H1 (cell line): ENCODE measurements at regions not wholly inside any gene's neighbourhood (a gene's known extent, or its start where the extent isn't known, plus 50 kb on each side); places are given as distances from the start of the nearest gene placed in this dataset.

Experiments
- CTCF ChIA-PET: fragments of 300-600 bp; sonication (Branson Sonifier 250); formaldehyde crosslinking; loops from one replicate; lab custom pipeline; 2021; ENCODE audit not compliant: partially characterized antibody; lab: Charles Lee
- POLR2A ChIA-PET: fragments of 300-600 bp; sonication (Branson Sonifier 250); formaldehyde crosslinking; loops from one replicate; lab custom pipeline; 2021; ENCODE audit warnings: inconsistent platforms; ENCODE audit not compliant: partially characterized antibody; lab: Charles Lee
- DNase-seq, 2 experiments: peaks; one replicate each; pipeline versions ENCODE4 v3.0.0 to v3.0.0-alpha.2; 2010 to 2022; ENCODE audit warnings: low spot score in 2 of 2, low read depth in 1 of 2, mixed read lengths in 1 of 2
- FAIRE-seq: peaks from 2 replicates; lab custom pipeline; 2011; peaks lifted over from hg19 to GRCh38; lab: Jason Lieb, UNC
- H2AFZ ChIP-seq: 2 replicates; pipeline ENCODE4 v1.8.1; 2012; ENCODE audit warnings: low read length, inconsistent platforms
- H2AK5ac ChIP-seq: 2 replicates; pipeline ENCODE4 v1.6.1; 2013; ENCODE audit warnings: low read depth, low read length
- H2BK120ac ChIP-seq: replicated peaks from 2 replicates; pipeline ENCODE3; 2013; ENCODE audit warnings: low read depth, low read length, inconsistent platforms
- H2BK12ac ChIP-seq: 2 replicates; pipeline ENCODE4 v1.6.1; 2013; ENCODE audit warnings: low read depth, low read length
- H2BK15ac ChIP-seq: 2 replicates; pipeline ENCODE4 v1.6.1; 2013; ENCODE audit warnings: low read length
- H2BK20ac ChIP-seq: 2 replicates; pipeline ENCODE4 v1.6.1; 2013; ENCODE audit warnings: low read length
- H2BK5ac ChIP-seq: 2 replicates; pipeline ENCODE4 v1.6.1; 2013; ENCODE audit warnings: low read depth, low read length
- H3K14ac ChIP-seq: 2 replicates; pipeline ENCODE4 v1.6.1; 2013; ENCODE audit warnings: inconsistent platforms; ENCODE audit not compliant: insufficient read length
- H3K18ac ChIP-seq: 2 replicates; pipeline ENCODE4 v1.6.1; 2013; ENCODE audit warnings: low read length; ENCODE audit errors: extremely low read depth
- H3K23ac ChIP-seq: 2 replicates; pipeline ENCODE4 v1.6.1; 2013; ENCODE audit warnings: inconsistent platforms; ENCODE audit not compliant: insufficient read length
- H3K23me2 ChIP-seq: 2 replicates; pipeline ENCODE4 v1.6.1; 2013; ENCODE audit warnings: low read depth, low read length
- H3K27ac ChIP-seq: 2 replicates; pipeline ENCODE4 v1.6.1; 2011; ENCODE audit warnings: low read depth, low read length, inconsistent platforms
- H3K27me3 ChIP-seq, 4 experiments: replicated peaks in 1 of 4; 1 replicate in 1 of 4; 2 replicates in 3 of 4; pipeline versions ENCODE4 v1.6.1 to v1.8.1; 2011 to 2013; ENCODE audit warnings: low read length in 3 of 4, mild to moderate bottlenecking in 3 of 4, inconsistent platforms in 2 of 4, mixed read lengths in 2 of 4, moderate library complexity in 1 of 4; ENCODE audit not compliant: control insufficient read depth in 3 of 4, insufficient read depth in 3 of 4; ENCODE audit errors: extremely low read depth in 1 of 4
- H3K36me3 ChIP-seq, 4 experiments: 2 replicates each; pipeline versions ENCODE4 v1.6.1 to v1.8.1; 2011 to 2013; ENCODE audit warnings: mild to moderate bottlenecking in 4 of 4, low read length in 3 of 4, moderate library complexity in 2 of 4, control low read depth in 1 of 4, inconsistent platforms in 1 of 4; ENCODE audit not compliant: insufficient read depth in 4 of 4, control insufficient read depth in 2 of 4
- H3K4ac ChIP-seq: replicated peaks from 2 replicates; pipeline ENCODE3; 2013; ENCODE audit warnings: low read length, low read depth, mixed read lengths, inconsistent platforms; ENCODE audit not compliant: insufficient read length
- H3K4me1 ChIP-seq, 4 experiments: replicated peaks in 1 of 4; 1 replicate in 1 of 4; 2 replicates in 3 of 4; pipeline versions ENCODE4 v1.6.1 to v1.8.1; 2011 to 2013; ENCODE audit warnings: low read length in 3 of 4, inconsistent platforms in 2 of 4, mixed read lengths in 1 of 4; ENCODE audit not compliant: insufficient read depth in 4 of 4, control insufficient read depth in 3 of 4
- H3K4me2 ChIP-seq, 2 experiments: 2 replicates each; pipeline versions ENCODE4 v1.6.1 to v1.8.1; 2011 to 2013; ENCODE audit warnings: low read depth in 2 of 2, low read length in 2 of 2, control low read depth in 1 of 2, inconsistent platforms in 1 of 2, mild to moderate bottlenecking in 1 of 2; ENCODE audit not compliant: insufficient read depth in 1 of 2
- H3K4me3 ChIP-seq, 4 experiments: fragments of 200-600, 300-600 bp in 1 of 4; sonication (generic), shearing (Covaris generic), sonication (Bioruptor Twin) in 1 of 4; 2 replicates each; pipeline versions ENCODE4 v1.5.1 to v1.8.1; 2011 to 2016; ENCODE audit warnings: low read length in 4 of 4, low read depth in 3 of 4, control low read depth in 2 of 4, inconsistent platforms in 2 of 4, mild to moderate bottlenecking in 2 of 4, mixed read lengths in 1 of 4, moderate library complexity in 1 of 4; ENCODE audit not compliant: insufficient read depth in 2 of 4; ENCODE audit errors: extremely low read depth in 1 of 4
- H3K56ac ChIP-seq: replicated peaks from 2 replicates; pipeline ENCODE3; 2013; ENCODE audit warnings: low read depth, mild to moderate bottlenecking, mixed read lengths, low read length, inconsistent platforms; ENCODE audit not compliant: insufficient read length
- H3K79me1 ChIP-seq: 2 replicates; pipeline ENCODE4 v1.6.1; 2013; ENCODE audit warnings: low read depth, low read length, control low read depth
- H3K79me2 ChIP-seq, 2 experiments: 2 replicates each; pipeline versions ENCODE4 v1.6.1 to v1.8.1; 2012 to 2013; ENCODE audit warnings: low read length in 2 of 2, mild to moderate bottlenecking in 2 of 2, inconsistent platforms in 1 of 2; ENCODE audit not compliant: insufficient read depth in 2 of 2, control insufficient read depth in 1 of 2
- H3K9ac ChIP-seq, 4 experiments: replicated peaks in 1 of 4; 1 replicate in 1 of 4; 2 replicates in 3 of 4; pipeline versions ENCODE4 v1.6.1 to v1.8.1; 2011 to 2013; ENCODE audit warnings: low read depth in 3 of 4, low read length in 3 of 4, control low read depth in 2 of 4, mild to moderate bottlenecking in 2 of 4, moderate library complexity in 2 of 4, inconsistent platforms in 1 of 4; ENCODE audit errors: extremely low read depth in 1 of 4
- H3K9me3 ChIP-seq, 2 experiments: 2 replicates each; pipeline versions ENCODE4 v1.6.1 to v1.8.1; 2012 to 2013; ENCODE audit warnings: mild to moderate bottlenecking in 2 of 2, moderate library complexity in 2 of 2, control low read depth in 1 of 2, inconsistent platforms in 1 of 2, low read depth in 1 of 2, low read length in 1 of 2, mixed read lengths in 1 of 2; ENCODE audit not compliant: insufficient read depth in 2 of 2
- H4K20me1 ChIP-seq, 2 experiments: replicated peaks in 1 of 2; 2 replicates each; pipeline versions ENCODE3 to v1.8.1; 2011 to 2013; ENCODE audit warnings: inconsistent platforms in 2 of 2, low read length in 2 of 2, mild to moderate bottlenecking in 1 of 2; ENCODE audit not compliant: insufficient read depth in 2 of 2, control insufficient read depth in 1 of 2
- H4K5ac ChIP-seq: 2 replicates; pipeline ENCODE4 v1.6.1; 2013; ENCODE audit warnings: low read length, low read depth, mixed read lengths, inconsistent platforms; ENCODE audit not compliant: insufficient read length
- H4K8ac ChIP-seq: 2 replicates; pipeline ENCODE4 v1.8.0; 2013; ENCODE audit warnings: mild to moderate bottlenecking, moderate library complexity, low read length, inconsistent platforms; ENCODE audit not compliant: insufficient read depth; ENCODE audit errors: extremely low read depth
- H4K91ac ChIP-seq: replicated peaks from 2 replicates; pipeline ENCODE3; 2013; ENCODE audit warnings: low read length, mixed read lengths, inconsistent platforms; ENCODE audit not compliant: insufficient read length
- CBX8 ChIP-seq: fragments of 300-800, 300-1000 bp; sonication (generic); IDR thresholded peaks from 2 replicates; pipeline ENCODE4 v1.7.1; 2016; ENCODE audit warnings: low read depth, low read length, borderline replicate concordance
- CEBPB ChIP-seq: IDR thresholded peaks from 2 replicates; pipeline ENCODE4 v1.6.1; 2012; ENCODE audit warnings: low read depth, low read length
- CREB1 ChIP-seq: IDR thresholded peaks from 2 replicates; pipeline ENCODE4 v1.6.1; 2012; ENCODE audit warnings: inconsistent platforms
- FOSL1 ChIP-seq: IDR thresholded peaks from 2 replicates; pipeline ENCODE4 v1.6.1; 2011; ENCODE audit warnings: mild to moderate bottlenecking, low read depth, low read length, moderate library complexity; ENCODE audit not compliant: insufficient read depth
- JUN ChIP-seq: IDR thresholded peaks from 2 replicates; pipeline ENCODE4 v1.6.1; 2011; ENCODE audit warnings: low read depth, mild to moderate bottlenecking, improper control_type of control experiment, low read length
- KDM4A ChIP-seq: IDR thresholded peaks from one replicate; pipeline ENCODE4 v1.7.1; 2012; ENCODE audit warnings: low read depth, mild to moderate bottlenecking, moderate library complexity, low read length, inconsistent platforms; ENCODE audit not compliant: severe bottlenecking
- KDM5A ChIP-seq: fragments of 200-600 bp; IDR thresholded peaks from 2 replicates; pipeline ENCODE4 v1.7.1; 2012; ENCODE audit warnings: mild to moderate bottlenecking, low read length, inconsistent platforms, mixed read lengths
- NANOG ChIP-seq: IDR thresholded peaks from 2 replicates; pipeline ENCODE4 v1.6.1; 2011; ENCODE audit warnings: low read length, low read depth, mild to moderate bottlenecking, inconsistent platforms; ENCODE audit not compliant: insufficient read depth, poor library complexity, severe bottlenecking
- POLR2AphosphoS5 ChIP-seq: IDR thresholded peaks from 2 replicates; pipeline ENCODE4 v1.6.1; 2011; ENCODE audit warnings: low read depth, low read length
- SIRT6 ChIP-seq: IDR thresholded peaks from one replicate; pipeline ENCODE4 v1.7.1; 2012; ENCODE audit warnings: low read length, inconsistent platforms
- SUZ12 ChIP-seq: fragments of 200-600 bp; sonication (generic); IDR thresholded peaks from 2 replicates; pipeline ENCODE4 v1.6.1; 2012; ENCODE audit warnings: mild to moderate bottlenecking, inconsistent platforms, low read length, moderate library complexity, mixed read lengths
- WGBS, 2 experiments: shearing (Covaris generic) in 1 of 2; methylation state at CpG; one replicate each; pipeline versions ENCODE4 v1.1.6 to v1.1.7; 2013 to 2015; ENCODE audit warnings: low lambda C conversion rate in 2 of 2, mixed read lengths in 2 of 2, inconsistent platforms in 1 of 2, low coverage in 1 of 2, missing lambda C conversion rate in 1 of 2; ENCODE audit not compliant: insufficient replicate concordance in 2 of 2, insufficient coverage in 1 of 2, insufficient read length in 1 of 2; ENCODE audit errors: extremely low coverage in 1 of 2, missing lambda C conversion rate in 1 of 2; 5-methylcytosine and 5-hydroxymethylcytosine counted together
- TF ChIP-seq, protein P1 (sequence below), 3 experiments: IDR thresholded peaks; 1 replicate in 2 of 3; 2 replicates in 1 of 3; pipeline versions ENCODE4 v1.5.1 to v1.6.1; 2011; ENCODE audit warnings: low read length in 3 of 3, mild to moderate bottlenecking in 3 of 3, inconsistent platforms in 2 of 3, low read depth in 1 of 3, moderate library complexity in 1 of 3; ENCODE audit not compliant: insufficient read depth in 1 of 3; ENCODE audit errors: control extremely low read depth in 1 of 3
- TF ChIP-seq, protein P2 (sequence below): IDR thresholded peaks from 2 replicates; pipeline ENCODE4 v1.6.1; 2012; ENCODE audit warnings: inconsistent platforms

DNA sequence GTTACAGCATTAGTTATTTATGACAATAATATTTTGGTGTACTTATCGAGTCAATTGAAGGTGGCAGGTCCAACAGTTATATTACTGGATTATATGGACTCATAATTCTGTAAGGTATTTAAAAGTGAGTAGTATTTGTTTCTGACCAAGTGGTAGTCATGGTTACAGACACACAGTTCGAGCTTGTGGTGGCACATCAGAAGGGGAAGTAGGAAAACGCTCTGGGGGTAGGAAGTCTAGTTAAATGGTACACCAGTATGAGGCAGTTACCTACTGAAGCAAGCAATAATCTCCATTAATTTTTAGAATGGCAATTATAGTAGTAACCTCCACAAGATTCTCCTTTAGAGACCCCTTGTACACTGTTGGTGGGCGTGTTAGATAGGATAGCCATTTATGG lies 541.2 kb downstream of the ETV1 start:
- TF ChIP-seq KDM5A (no peak), JUN (no peak), CEBPB (no peak), SIRT6 (no peak), KDM4A (no peak), POLR2AphosphoS5 (no peak), NANOG (no peak), SUZ12 (no peak), CBX8 (no peak), CREB1 (no peak), FOSL1 (no peak)
- TF ChIP-seq, protein P1, sequence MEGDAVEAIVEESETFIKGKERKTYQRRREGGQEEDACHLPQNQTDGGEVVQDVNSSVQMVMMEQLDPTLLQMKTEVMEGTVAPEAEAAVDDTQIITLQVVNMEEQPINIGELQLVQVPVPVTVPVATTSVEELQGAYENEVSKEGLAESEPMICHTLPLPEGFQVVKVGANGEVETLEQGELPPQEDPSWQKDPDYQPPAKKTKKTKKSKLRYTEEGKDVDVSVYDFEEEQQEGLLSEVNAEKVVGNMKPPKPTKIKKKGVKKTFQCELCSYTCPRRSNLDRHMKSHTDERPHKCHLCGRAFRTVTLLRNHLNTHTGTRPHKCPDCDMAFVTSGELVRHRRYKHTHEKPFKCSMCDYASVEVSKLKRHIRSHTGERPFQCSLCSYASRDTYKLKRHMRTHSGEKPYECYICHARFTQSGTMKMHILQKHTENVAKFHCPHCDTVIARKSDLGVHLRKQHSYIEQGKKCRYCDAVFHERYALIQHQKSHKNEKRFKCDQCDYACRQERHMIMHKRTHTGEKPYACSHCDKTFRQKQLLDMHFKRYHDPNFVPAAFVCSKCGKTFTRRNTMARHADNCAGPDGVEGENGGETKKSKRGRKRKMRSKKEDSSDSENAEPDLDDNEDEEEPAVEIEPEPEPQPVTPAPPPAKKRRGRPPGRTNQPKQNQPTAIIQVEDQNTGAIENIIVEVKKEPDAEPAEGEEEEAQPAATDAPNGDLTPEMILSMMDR (IDR thresholded peaks at IDR 0.05; ENCODE audit: control extremely low read depth in 1 of 3, insufficient read depth in 1 of 3, low read depth in 1 of 3, low read length in 3 of 3) = no peak
- TF ChIP-seq, protein P2, sequence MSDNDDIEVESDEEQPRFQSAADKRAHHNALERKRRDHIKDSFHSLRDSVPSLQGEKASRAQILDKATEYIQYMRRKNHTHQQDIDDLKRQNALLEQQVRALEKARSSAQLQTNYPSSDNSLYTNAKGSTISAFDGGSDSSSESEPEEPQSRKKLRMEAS = no peak
- Histone ChIP-seq H3K18ac (no peak overlapping the region), H2BK20ac (no peak overlapping the region), H2AFZ (no peak overlapping the region), H3K9ac (no peak overlapping the region), H2BK15ac (no peak overlapping the region), H3K14ac (no peak overlapping the region), H3K27me3 (no peaks in the 10 kb centered on the region), H3K36me3 (no peaks in the 10 kb centered on the region), H3K79me2 (no peaks in the 10 kb centered on the region), H3K23ac (no peak overlapping the region), H4K20me1 (no peaks in the 10 kb centered on the region), H2AK5ac (no peak overlapping the region), H3K4me2 (no peak overlapping the region), H3K56ac (no peak overlapping the region), H3K27ac (no peak overlapping the region), H2BK120ac (no peak overlapping the region), H4K91ac (no peak overlapping the region), H3K23me2 (no peaks in the 10 kb centered on the region), H3K9me3 (no peaks in the 10 kb centered on the region; a peak in 1 of 4 replicates), H4K5ac (no peak overlapping the region), H3K4ac (no peak overlapping the region), H3K79me1 (no peaks in the 10 kb centered on the region), H2BK5ac (no peak overlapping the region), H2BK12ac (no peak overlapping the region), H3K4me3 (no peak overlapping the region), H4K8ac (no peak overlapping the region), H3K4me1 (no peaks in the 10 kb centered on the region)
- 85% methylated on average over 4 of the region's 4 CpGs; no CpG with 5 or more reads in 1 of the 2 experiments for WGBS, 2 experiments
- ChIA-PET POLR2A (no interaction called here), CTCF (no interaction called here)
- FAIRE-seq (no peak), DNase-seq (no peak)
